ENCODE measurements at regions not wholly inside any gene's neighbourhood (a gene's known extent, or its start where the extent isn't known, plus 50 kb on each side); places are given as distances from the start of the nearest gene placed in this dataset.

- H3K27ac ChIP-seq (ENCODE audit: low read depth, low read length) = no peak overlapping the region
- TF ChIP-seq CTCF (IDR thresholded peaks at IDR 0.05; ENCODE audit: extremely low read depth, low read depth, low read length) = no peak
- no peaks in the 10 kb centered on the region for H3K36me3 ChIP-seq (ENCODE audit: insufficient read depth, low read length)
- H3K9me3 ChIP-seq (ENCODE audit: low read depth, low read length) = no peaks in the 10 kb centered on the region
- no peaks in the 10 kb centered on the region for H3K4me1 ChIP-seq (ENCODE audit: insufficient read depth, low read length)
- no peak for DNase-seq (ENCODE audit: insufficient read length, low spot score, missing footprints)
- H3K27me3 ChIP-seq (ENCODE audit: insufficient read depth, low read length) = peaks cover 4% of the 10 kb centered on the region
- H3K79me2 ChIP-seq (ENCODE audit: insufficient read depth, low read length) = no peaks in the 10 kb centered on the region
- H2AFZ ChIP-seq (ENCODE audit: low read length) = no peak overlapping the region
- no peak overlapping the region for H3K4me2 ChIP-seq (ENCODE audit: insufficient read depth, low read length)
- H4K20me1 ChIP-seq (ENCODE audit: insufficient read depth, low read length) = no peaks in the 10 kb centered on the region
- no peak overlapping the region for H3K4me3 ChIP-seq (ENCODE audit: insufficient read depth, low read length)
Observed at GRCh38 chr2:128454980-128455720, 136.5 kb upstream of the HS6ST1 start.

DNA sequence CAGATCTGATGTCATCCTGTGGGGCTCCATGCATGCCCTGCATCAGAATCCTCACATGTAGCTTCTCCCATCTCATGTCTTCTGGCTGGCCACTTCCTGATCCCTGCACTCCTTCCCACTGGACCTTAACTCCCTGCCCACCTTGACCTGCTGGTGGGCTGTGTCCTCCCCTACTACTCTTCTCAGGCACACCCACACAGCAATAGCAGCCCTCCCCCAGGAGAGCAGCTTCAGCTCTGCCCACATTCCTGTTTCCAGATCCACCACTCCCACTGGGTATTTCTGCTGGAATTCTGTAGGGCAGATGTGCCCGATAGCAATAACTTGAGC lies 137.0 kb upstream of the HS6ST1 start:
- H3K4me3 ChIP-seq (ENCODE audit: insufficient read depth, low read length) = no peak overlapping the region
- no peaks in the 10 kb centered on the region for H3K36me3 ChIP-seq (ENCODE audit: insufficient read depth, low read length)
- H3K27ac ChIP-seq (ENCODE audit: low read depth, low read length) = no peak overlapping the region
- DNase-seq (ENCODE audit: insufficient read length, low spot score, missing footprints) = no peak
- H4K20me1 ChIP-seq (ENCODE audit: insufficient read depth, low read length) = no peaks in the 10 kb centered on the region
- no peak overlapping the region for H3K4me2 ChIP-seq (ENCODE audit: insufficient read depth, low read length)
- H2AFZ ChIP-seq (ENCODE audit: low read length) = no peak overlapping the region
- no peaks in the 10 kb centered on the region for H3K79me2 ChIP-seq (ENCODE audit: insufficient read depth, low read length)
- H3K27me3 ChIP-seq (ENCODE audit: insufficient read depth, low read length) = peaks cover 4% of the 10 kb centered on the region
- no peaks in the 10 kb centered on the region for H3K9me3 ChIP-seq (ENCODE audit: low read depth, low read length)
- no peaks in the 10 kb centered on the region for H3K4me1 ChIP-seq (ENCODE audit: insufficient read depth, low read length)
- TF ChIP-seq CTCF (IDR thresholded peaks at IDR 0.05; ENCODE audit: extremely low read depth, low read depth, low read length) = no peak

GRCh38 chr2:128456281-128456680 lies 137.6 kb upstream of the HS6ST1 start:
- H3K4me3 ChIP-seq (ENCODE audit: insufficient read depth, low read length) = no peak overlapping the region
- H3K27me3 ChIP-seq (ENCODE audit: insufficient read depth, low read length) = peaks cover 4% of the 10 kb centered on the region
- H2AFZ ChIP-seq (ENCODE audit: low read length) = no peak overlapping the region
- H3K4me1 ChIP-seq (ENCODE audit: insufficient read depth, low read length) = no peaks in the 10 kb centered on the region
- DNase-seq (ENCODE audit: insufficient read length, low spot score, missing footprints) = peak; percentile 38
- H3K79me2 ChIP-seq (ENCODE audit: insufficient read depth, low read length) = no peaks in the 10 kb centered on the region
- no peaks in the 10 kb centered on the region for H3K9me3 ChIP-seq (ENCODE audit: low read depth, low read length)
- TF ChIP-seq CTCF (IDR thresholded peaks at IDR 0.05; ENCODE audit: extremely low read depth, low read depth, low read length) = no peak
- H3K36me3 ChIP-seq (ENCODE audit: insufficient read depth, low read length) = no peaks in the 10 kb centered on the region
- no peak overlapping the region for H3K4me2 ChIP-seq (ENCODE audit: insufficient read depth, low read length)
- H4K20me1 ChIP-seq (ENCODE audit: insufficient read depth, low read length) = no peaks in the 10 kb centered on the region
- H3K27ac ChIP-seq (ENCODE audit: low read depth, low read length) = no peak overlapping the region

- H3K4me3 ChIP-seq (ENCODE audit: insufficient read depth, low read length) = no peak overlapping the region
- no peaks in the 10 kb centered on the region for H3K9me3 ChIP-seq (ENCODE audit: low read depth, low read length)
- no peak overlapping the region for H3K27ac ChIP-seq (ENCODE audit: low read depth, low read length)
- no peaks in the 10 kb centered on the region for H3K4me1 ChIP-seq (ENCODE audit: insufficient read depth, low read length)
- peaks cover 4% of the 10 kb centered on the region for H3K27me3 ChIP-seq (ENCODE audit: insufficient read depth, low read length)
- no peaks in the 10 kb centered on the region for H3K36me3 ChIP-seq (ENCODE audit: insufficient read depth, low read length)
- no peak overlapping the region for H2AFZ ChIP-seq (ENCODE audit: low read length)
- no peak for TF ChIP-seq CTCF (IDR thresholded peaks at IDR 0.05; ENCODE audit: extremely low read depth, low read depth, low read length)
- no peak overlapping the region for H3K4me2 ChIP-seq (ENCODE audit: insufficient read depth, low read length)
- H3K79me2 ChIP-seq (ENCODE audit: insufficient read depth, low read length) = no peaks in the 10 kb centered on the region
- no peaks in the 10 kb centered on the region for H4K20me1 ChIP-seq (ENCODE audit: insufficient read depth, low read length)
- DNase-seq (ENCODE audit: insufficient read length, low spot score, missing footprints) = peak; percentile 55
Observed at GRCh38 chr2:128457006-128457604, 138.4 kb upstream of the HS6ST1 start.
